ENCODE measurements at regions not wholly inside any gene's neighbourhood (a gene's known extent, or its start where the extent isn't known, plus 50 kb on each side); places are given as distances from the start of the nearest gene placed in this dataset.
"Not testable (repeated sequence)": the region's sequence is repeated elsewhere in the genome, so short reads cannot be mapped to it uniquely, and the experiment has no call there.

- no peak overlapping the region for H3K27ac ChIP-seq (ENCODE audit: low read length)
- intact Hi-C loops (cut with DNase I) = no loop called here
- DNase-seq (no peak), ATAC-seq (no peak)
- no peak overlapping the region for H3K4me3 ChIP-seq (ENCODE audit: low read length)
- H3K4me1 ChIP-seq (ENCODE audit: control insufficient read depth, insufficient read depth, low read length) = no peaks in the 10 kb centered on the region
- no peaks in the 10 kb centered on the region for H3K9me3 ChIP-seq (ENCODE audit: control insufficient read depth, low read length)
- H3K27me3 ChIP-seq (ENCODE audit: control insufficient read depth, insufficient read depth) = no peaks in the 10 kb centered on the region
These were observed 1170.3 kb upstream of the CHAC2 start for GRCh38 chr2:52597346-52597745.

- no peak for ATAC-seq
- WGBS = 28% methylated on average over 2 of the region's 2 CpGs
These were observed 1173.6 kb upstream of the CHAC2 start for GRCh38 chr2:52594026-52594425.

GRCh38 chr2:52584071-52584470 is 1183.5 kb upstream of the CHAC2 start:
- H3K4me3 ChIP-seq (ENCODE audit: low read length); H3K9me3 ChIP-seq (ENCODE audit: control insufficient read depth, low read length); H3K4me1 ChIP-seq (ENCODE audit: control insufficient read depth, insufficient read depth, low read length); H3K27ac ChIP-seq (ENCODE audit: low read length); intact Hi-C loops (cut with DNase I); DNase-seq; H3K27me3 ChIP-seq (ENCODE audit: control insufficient read depth, insufficient read depth); ATAC-seq: not testable (repeated sequence)
- 91% methylated on average over 5 of the region's 5 CpGs for WGBS

More at GRCh38 chr2:52594026-52594425, 1173.6 kb upstream of the CHAC2 start:
- H3K27ac ChIP-seq (ENCODE audit: low read length) = no peak overlapping the region
- DNase-seq = no peak
- no peaks in the 10 kb centered on the region for H3K27me3 ChIP-seq (ENCODE audit: control insufficient read depth, insufficient read depth)
- no peaks in the 10 kb centered on the region for H3K9me3 ChIP-seq (ENCODE audit: control insufficient read depth, low read length)
- H3K4me1 ChIP-seq (ENCODE audit: control insufficient read depth, insufficient read depth, low read length) = no peaks in the 10 kb centered on the region
- intact Hi-C loops (cut with DNase I) = no loop called here
- H3K4me3 ChIP-seq (ENCODE audit: low read length) = no peak overlapping the region

GRCh38 chr2:52572469-52572894 is 1195.1 kb upstream of the CHAC2 start:
- H3K4me1 ChIP-seq (ENCODE audit: control insufficient read depth, insufficient read depth, low read length) = no peaks in the 10 kb centered on the region
- ATAC-seq (peak in 1 of 2 donors; percentile 50), DNase-seq (peak; percentile 5 to 52 (median 42))
- intact Hi-C loops (cut with DNase I) = no loop called here
- WGBS = 96% methylated on average over 41 of the region's 41 CpGs
- no peaks in the 10 kb centered on the region for H3K9me3 ChIP-seq (ENCODE audit: control insufficient read depth, low read length)
- H3K4me3 ChIP-seq (ENCODE audit: low read length) = no peak overlapping the region
- H3K27me3 ChIP-seq (ENCODE audit: control insufficient read depth, insufficient read depth) = no peaks in the 10 kb centered on the region
- no peak overlapping the region for H3K27ac ChIP-seq (ENCODE audit: low read length)

GRCh38 chr2:52571380-52572347 is 1195.9 kb upstream of the CHAC2 start:
- H3K27ac ChIP-seq (ENCODE audit: low read length) = no peak overlapping the region
- 96% methylated on average over 65 of the region's 65 CpGs for WGBS
- H3K9me3 ChIP-seq (ENCODE audit: control insufficient read depth, low read length) = no peaks in the 10 kb centered on the region
- no peaks in the 10 kb centered on the region for H3K4me1 ChIP-seq (ENCODE audit: control insufficient read depth, insufficient read depth, low read length)
- ATAC-seq = no peak
- DNase-seq = peak in 2 of 3 donors; percentile 6 to 58
- no peak overlapping the region for H3K4me3 ChIP-seq (ENCODE audit: low read length)
- no peaks in the 10 kb centered on the region for H3K27me3 ChIP-seq (ENCODE audit: control insufficient read depth, insufficient read depth)
- intact Hi-C loops (cut with DNase I) = no loop called here

GRCh38 chr2:52570716-52571115 is 1196.9 kb upstream of the CHAC2 start:
- WGBS = 95% methylated on average over 19 of the region's 19 CpGs
- DNase-seq (peak in 2 of 3 donors; percentile 7 to 45), ATAC-seq (no peak)
- H3K27ac ChIP-seq (ENCODE audit: low read length) = no peak overlapping the region
- H3K9me3 ChIP-seq (ENCODE audit: control insufficient read depth, low read length) = no peaks in the 10 kb centered on the region
- no peak overlapping the region for H3K4me3 ChIP-seq (ENCODE audit: low read length)
- intact Hi-C loops (cut with DNase I) = no loop called here
- H3K4me1 ChIP-seq (ENCODE audit: control insufficient read depth, insufficient read depth, low read length) = no peaks in the 10 kb centered on the region
- no peaks in the 10 kb centered on the region for H3K27me3 ChIP-seq (ENCODE audit: control insufficient read depth, insufficient read depth)

- 65% methylated on average over 3 of the region's 3 CpGs for WGBS
- no peak for ATAC-seq
- intact Hi-C loops (cut with DNase I) = no loop called here
These were observed 1204.5 kb upstream of the CHAC2 start for GRCh38 chr2:52563151-52563550.

GRCh38 chr2:52558265-52558664 is 1209.3 kb upstream of the CHAC2 start:
- no peaks in the 10 kb centered on the region for H3K9me3 ChIP-seq (ENCODE audit: control insufficient read depth, low read length)
- no peaks in the 10 kb centered on the region for H3K27me3 ChIP-seq (ENCODE audit: control insufficient read depth, insufficient read depth)
- no peak overlapping the region for H3K27ac ChIP-seq (ENCODE audit: low read length)
- no peaks in the 10 kb centered on the region for H3K4me1 ChIP-seq (ENCODE audit: control insufficient read depth, insufficient read depth, low read length)
- ATAC-seq = no peak
- intact Hi-C loops (cut with DNase I) = loop anchor here in 1 of 4 donors (2.0 kb wide), 1 partner anchor 37 kb away; no protein-coding TSS in a partner anchor
- H3K4me3 ChIP-seq (ENCODE audit: low read length) = no peak overlapping the region
- DNase-seq = no peak
- WGBS = 81% methylated on average over 3 of the region's 3 CpGs

More at GRCh38 chr2:52563151-52563550, 1204.5 kb upstream of the CHAC2 start:
- Histone ChIP-seq H3K4me1 (ENCODE audit: control insufficient read depth, insufficient read depth, low read length) (no peaks in the 10 kb centered on the region), H3K9me3 (ENCODE audit: control insufficient read depth, low read length) (no peaks in the 10 kb centered on the region), H3K27me3 (ENCODE audit: control insufficient read depth, insufficient read depth) (no peaks in the 10 kb centered on the region), H3K4me3 (ENCODE audit: low read length) (no peak overlapping the region), H3K27ac (ENCODE audit: low read length) (no peak overlapping the region)
- DNase-seq = no peak

- 93% methylated on average over 10 of the region's 10 CpGs for WGBS
- no peak for DNase-seq
- no peak for ATAC-seq
These were observed 1225.3 kb upstream of the CHAC2 start for GRCh38 chr2:52542297-52542696.

GRCh38 chr2:52539026-52539970 is 1228.3 kb upstream of the CHAC2 start:
- ATAC-seq = no peak
- WGBS = 76% methylated on average over 6 of the region's 6 CpGs
- Histone ChIP-seq H3K27me3 (ENCODE audit: control insufficient read depth, insufficient read depth) (no peaks in the 10 kb centered on the region), H3K4me1 (ENCODE audit: control insufficient read depth, insufficient read depth, low read length) (no peaks in the 10 kb centered on the region), H3K4me3 (ENCODE audit: low read length) (no peak overlapping the region), H3K9me3 (ENCODE audit: control insufficient read depth, low read length) (no peaks in the 10 kb centered on the region), H3K27ac (ENCODE audit: low read length) (no peak overlapping the region)
- intact Hi-C loops (cut with DNase I) = no loop called here
- no peak for DNase-seq

More at GRCh38 chr2:52542297-52542696, 1225.3 kb upstream of the CHAC2 start:
- intact Hi-C loops (cut with DNase I) = no loop called here
- Histone ChIP-seq H3K9me3 (ENCODE audit: control insufficient read depth, low read length) (no peaks in the 10 kb centered on the region), H3K4me3 (ENCODE audit: low read length) (no peak overlapping the region), H3K27me3 (ENCODE audit: control insufficient read depth, insufficient read depth) (no peaks in the 10 kb centered on the region), H3K4me1 (ENCODE audit: control insufficient read depth, insufficient read depth, low read length) (no peaks in the 10 kb centered on the region), H3K27ac (ENCODE audit: low read length) (no peak overlapping the region)

- intact Hi-C loops (cut with DNase I) = no loop called here
- H3K27ac ChIP-seq (ENCODE audit: low read length) = no peak overlapping the region
- H3K9me3 ChIP-seq (ENCODE audit: control insufficient read depth, low read length) = no peaks in the 10 kb centered on the region
- no peaks in the 10 kb centered on the region for H3K4me1 ChIP-seq (ENCODE audit: control insufficient read depth, insufficient read depth, low read length)
- WGBS = 23% methylated on average over 1 of the region's 1 CpG
- no peak overlapping the region for H3K4me3 ChIP-seq (ENCODE audit: low read length)
- DNase-seq (no peak), ATAC-seq (no peak)
- H3K27me3 ChIP-seq (ENCODE audit: control insufficient read depth, insufficient read depth) = no peaks in the 10 kb centered on the region
These were observed 1230.0 kb upstream of the CHAC2 start for GRCh38 chr2:52537588-52537987.
